ENCODE measurements at regions not wholly inside any gene's neighbourhood (a gene's known extent, or its start where the extent isn't known, plus 50 kb on each side); places are given as distances from the start of the nearest gene placed in this dataset.

DNA sequence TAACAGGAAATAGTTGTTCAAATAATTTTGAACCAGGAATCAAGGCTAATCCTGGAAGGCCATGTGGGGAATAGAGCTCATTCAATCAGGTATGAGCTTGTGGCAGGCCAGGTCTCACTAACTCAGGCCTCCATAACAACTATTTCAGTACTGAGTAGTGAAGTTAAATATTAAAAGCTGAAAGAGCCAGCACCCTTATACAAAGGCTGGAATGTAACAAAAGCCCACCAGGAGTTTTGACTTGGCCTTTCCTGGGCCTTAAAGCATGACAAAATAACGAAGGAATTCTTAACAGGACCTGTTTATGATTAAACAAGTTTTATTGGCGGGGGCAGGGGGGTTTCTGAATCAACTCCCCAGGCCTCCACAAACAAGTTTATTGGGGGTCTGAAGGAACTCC lies 1146.7 kb downstream of the CDH9 start:
- Histone ChIP-seq H3K27me3 (ENCODE audit: insufficient read depth, low read depth, severe bottlenecking) (no peaks in the 10 kb centered on the region), H3K36me3 (no peaks in the 10 kb centered on the region), H3K9me3 (ENCODE audit: severe bottlenecking) (no peaks in the 10 kb centered on the region), H3K4me3 (ENCODE audit: low read depth, low read length) (no peak overlapping the region), H3K27ac (no peak overlapping the region)
- TF ChIP-seq, protein P1, sequence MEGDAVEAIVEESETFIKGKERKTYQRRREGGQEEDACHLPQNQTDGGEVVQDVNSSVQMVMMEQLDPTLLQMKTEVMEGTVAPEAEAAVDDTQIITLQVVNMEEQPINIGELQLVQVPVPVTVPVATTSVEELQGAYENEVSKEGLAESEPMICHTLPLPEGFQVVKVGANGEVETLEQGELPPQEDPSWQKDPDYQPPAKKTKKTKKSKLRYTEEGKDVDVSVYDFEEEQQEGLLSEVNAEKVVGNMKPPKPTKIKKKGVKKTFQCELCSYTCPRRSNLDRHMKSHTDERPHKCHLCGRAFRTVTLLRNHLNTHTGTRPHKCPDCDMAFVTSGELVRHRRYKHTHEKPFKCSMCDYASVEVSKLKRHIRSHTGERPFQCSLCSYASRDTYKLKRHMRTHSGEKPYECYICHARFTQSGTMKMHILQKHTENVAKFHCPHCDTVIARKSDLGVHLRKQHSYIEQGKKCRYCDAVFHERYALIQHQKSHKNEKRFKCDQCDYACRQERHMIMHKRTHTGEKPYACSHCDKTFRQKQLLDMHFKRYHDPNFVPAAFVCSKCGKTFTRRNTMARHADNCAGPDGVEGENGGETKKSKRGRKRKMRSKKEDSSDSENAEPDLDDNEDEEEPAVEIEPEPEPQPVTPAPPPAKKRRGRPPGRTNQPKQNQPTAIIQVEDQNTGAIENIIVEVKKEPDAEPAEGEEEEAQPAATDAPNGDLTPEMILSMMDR (IDR thresholded peaks at IDR 0.05; ENCODE audit: low read depth, low read length) = no peak
- DNase-seq = no peak

DNA sequence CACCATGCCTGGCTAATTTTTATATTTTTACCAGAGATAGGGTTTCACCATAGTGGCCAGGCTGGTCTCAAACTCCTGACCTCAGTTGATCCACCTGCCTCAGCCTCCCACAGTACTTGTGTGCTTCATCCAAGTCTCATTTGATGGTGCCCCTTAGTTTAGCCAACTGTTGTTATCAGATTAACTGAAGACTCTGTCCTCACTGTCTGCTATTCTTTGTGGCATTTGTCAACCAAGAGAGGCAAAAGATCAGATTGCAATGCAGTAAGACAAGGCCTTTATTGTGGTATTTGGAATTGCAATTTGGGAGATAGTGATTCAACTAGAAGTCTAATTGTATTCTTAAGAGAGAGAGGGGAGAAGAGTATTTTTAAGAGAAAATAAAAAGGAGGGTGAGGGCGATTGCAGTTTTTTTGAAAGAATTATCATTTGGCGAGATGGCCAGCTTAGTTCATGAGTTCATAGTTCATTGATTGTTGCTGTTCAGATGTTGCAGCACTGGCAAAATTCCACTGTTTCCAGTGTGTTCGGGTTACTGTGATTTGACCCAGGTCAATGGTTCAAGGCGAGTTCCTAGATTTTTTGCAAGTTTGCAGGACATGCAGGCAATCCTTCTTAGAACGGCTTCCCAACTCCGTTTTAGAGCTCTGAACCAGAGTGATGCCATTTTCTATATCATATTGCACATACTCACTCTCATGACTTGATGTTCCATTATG lies 1156.9 kb downstream of the CDH9 start:
- Histone ChIP-seq H3K9me3 (ENCODE audit: severe bottlenecking) (no peaks in the 10 kb centered on the region), H3K27me3 (ENCODE audit: insufficient read depth, low read depth, severe bottlenecking) (no peaks in the 10 kb centered on the region), H3K36me3 (no peaks in the 10 kb centered on the region), H3K27ac (no peak overlapping the region), H3K4me3 (ENCODE audit: low read depth, low read length) (no peak overlapping the region)
- TF ChIP-seq, protein P1 (IDR thresholded peaks at IDR 0.05; ENCODE audit: low read depth, low read length) = no peak
- no peak for DNase-seq

DNA sequence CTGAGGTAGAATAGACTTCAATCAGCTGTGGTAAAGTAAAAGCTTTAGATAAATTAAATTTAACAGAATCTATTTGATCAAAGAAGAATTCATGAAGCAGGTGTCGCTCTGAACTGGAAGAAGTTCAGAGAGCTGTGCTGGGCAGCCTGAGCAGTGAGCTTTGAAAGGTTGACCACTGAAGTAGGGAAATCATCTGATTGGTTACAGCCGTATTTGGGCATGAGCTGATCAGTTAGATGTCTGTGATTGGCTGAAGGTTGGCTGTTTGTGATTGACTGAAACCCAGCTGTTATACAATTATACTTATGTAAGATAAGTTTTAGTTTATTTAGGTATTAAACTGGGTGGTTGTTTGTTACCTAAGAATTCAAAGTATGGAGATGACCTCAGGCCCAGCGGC lies 1174.6 kb downstream of the CDH9 start:
- no peak overlapping the region for H3K27ac ChIP-seq
- no peak for DNase-seq
- TF ChIP-seq, protein P1 (IDR thresholded peaks at IDR 0.05; ENCODE audit: low read depth, low read length) = no peak

DNA sequence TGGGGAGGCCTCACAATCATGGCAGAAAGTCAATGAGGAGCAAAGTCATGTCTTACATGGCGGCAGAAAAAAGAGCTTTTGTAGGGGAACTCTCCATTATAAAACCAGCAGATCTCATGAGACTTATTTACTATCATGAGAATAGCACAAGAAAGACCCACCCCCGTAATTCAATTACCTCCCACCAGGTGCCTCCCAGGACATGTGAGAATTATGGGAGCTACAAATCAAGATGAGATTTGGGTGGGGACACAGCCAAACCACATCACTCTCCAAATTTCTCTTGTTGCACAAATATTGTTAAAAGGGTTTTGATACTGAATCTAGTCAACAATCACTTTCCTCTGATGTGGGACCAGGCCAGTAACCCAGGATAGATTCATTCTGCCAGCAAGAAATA lies 1176.1 kb downstream of the CDH9 start:
- peak; percentile 44 for DNase-seq
- TF ChIP-seq, protein P1 (IDR thresholded peaks at IDR 0.05; ENCODE audit: low read depth, low read length) = no peak

More for the DNA sequence above, 1174.6 kb downstream of the CDH9 start:
- Histone ChIP-seq H3K36me3 (no peaks in the 10 kb centered on the region), H3K9me3 (ENCODE audit: severe bottlenecking) (no peaks in the 10 kb centered on the region), H3K27me3 (ENCODE audit: insufficient read depth, low read depth, severe bottlenecking) (no peaks in the 10 kb centered on the region), H3K4me3 (ENCODE audit: low read depth, low read length) (no peak overlapping the region)

DNA sequence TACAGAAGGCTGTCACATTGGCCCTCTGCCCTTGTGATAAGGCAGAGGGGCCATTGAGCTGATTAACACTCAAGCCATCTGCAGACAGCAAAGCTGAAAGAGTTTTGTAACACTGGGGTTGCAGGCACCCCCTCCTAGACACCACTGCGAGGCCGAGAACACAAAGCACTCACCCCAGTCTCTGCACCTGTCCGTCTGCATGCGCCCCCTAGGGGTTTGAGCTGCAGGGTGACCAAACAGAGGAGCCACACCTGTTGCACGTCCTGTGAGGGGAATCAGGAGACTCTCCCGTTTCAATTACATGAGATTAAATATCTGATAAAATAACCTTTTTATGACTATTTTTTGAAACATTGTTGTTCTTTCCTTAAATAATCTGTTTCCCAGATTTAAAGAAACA lies 1180.4 kb downstream of the CDH9 start:
- Histone ChIP-seq H3K27me3 (ENCODE audit: insufficient read depth, low read depth, severe bottlenecking) (no peaks in the 10 kb centered on the region), H3K4me3 (ENCODE audit: low read depth, low read length) (no peak overlapping the region), H3K9me3 (ENCODE audit: severe bottlenecking) (no peaks in the 10 kb centered on the region), H3K27ac (no peak overlapping the region), H3K36me3 (no peaks in the 10 kb centered on the region)
- TF ChIP-seq, protein P1 (IDR thresholded peaks at IDR 0.05; ENCODE audit: low read depth, low read length) = peak; percentile 75
- peak; percentile 86 for DNase-seq

More for the DNA sequence above, 1176.1 kb downstream of the CDH9 start:
- Histone ChIP-seq H3K27ac (no peak overlapping the region), H3K9me3 (ENCODE audit: severe bottlenecking) (no peaks in the 10 kb centered on the region), H3K27me3 (ENCODE audit: insufficient read depth, low read depth, severe bottlenecking) (no peaks in the 10 kb centered on the region), H3K4me3 (ENCODE audit: low read depth, low read length) (no peak overlapping the region), H3K36me3 (no peaks in the 10 kb centered on the region)

DNA sequence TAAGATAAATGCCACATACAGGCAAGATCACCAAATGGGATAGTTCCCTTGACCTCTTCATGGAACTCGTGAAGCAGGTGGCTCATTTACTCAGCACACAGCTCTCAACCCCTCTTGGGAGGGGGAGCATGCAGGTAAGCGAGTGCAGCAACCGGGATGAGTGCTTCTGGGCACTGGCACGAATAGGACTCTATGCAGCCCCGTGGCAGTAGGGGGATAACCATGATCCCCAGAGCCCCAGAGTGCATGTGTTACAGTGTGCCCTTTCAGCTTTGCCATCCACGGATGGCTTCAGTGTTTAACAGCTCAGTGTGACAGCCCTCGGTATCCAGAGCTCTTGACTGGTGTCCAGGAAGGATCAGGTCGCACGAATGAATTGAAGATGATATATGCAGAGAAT lies 1187.1 kb downstream of the CDH9 start:
- no peaks in the 10 kb centered on the region for H3K36me3 ChIP-seq
- H3K27ac ChIP-seq = no peak overlapping the region
- H3K27me3 ChIP-seq (ENCODE audit: insufficient read depth, low read depth, severe bottlenecking) = no peaks in the 10 kb centered on the region
- TF ChIP-seq, protein P1 (IDR thresholded peaks at IDR 0.05; ENCODE audit: low read depth, low read length) = no peak
- H3K9me3 ChIP-seq (ENCODE audit: severe bottlenecking) = no peaks in the 10 kb centered on the region
- no peak for DNase-seq
- H3K4me3 ChIP-seq (ENCODE audit: low read depth, low read length) = no peak overlapping the region
